NCI-H2107 treated with DMSO at 0.1 percent for 48 hours (cell line): ENCODE measurements at regions not wholly inside any gene's neighbourhood (a gene's known extent, or its start where the extent isn't known, plus 50 kb on each side); places are given as distances from the start of the nearest gene placed in this dataset.

Source experiments
- DNase-seq: peaks from one replicate; lab custom pipeline; 2025; ENCODE audit not compliant: unreplicated experiment; lab: John Stamatoyannopoulos, UW

DNA sequence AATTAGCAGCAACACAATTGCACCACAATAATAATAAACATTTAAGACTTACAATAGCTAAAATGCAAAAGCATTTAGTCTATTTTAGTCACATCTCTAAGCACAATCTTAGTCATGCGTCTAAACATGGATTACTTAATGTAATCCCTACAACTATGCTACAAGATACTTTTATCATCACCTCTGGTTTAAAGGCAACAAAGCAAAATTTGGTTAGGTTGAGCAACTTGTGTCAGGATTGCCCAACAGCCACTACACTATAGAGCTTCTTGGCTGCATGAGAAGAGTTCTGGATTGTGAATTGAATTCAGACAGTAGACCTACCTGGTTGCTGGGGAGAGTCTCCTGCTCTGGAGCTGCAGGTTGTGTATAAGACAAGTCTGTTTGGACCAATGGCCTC is 146.5 kb upstream of the PUDP start:
- DNase-seq: no peak

DNA sequence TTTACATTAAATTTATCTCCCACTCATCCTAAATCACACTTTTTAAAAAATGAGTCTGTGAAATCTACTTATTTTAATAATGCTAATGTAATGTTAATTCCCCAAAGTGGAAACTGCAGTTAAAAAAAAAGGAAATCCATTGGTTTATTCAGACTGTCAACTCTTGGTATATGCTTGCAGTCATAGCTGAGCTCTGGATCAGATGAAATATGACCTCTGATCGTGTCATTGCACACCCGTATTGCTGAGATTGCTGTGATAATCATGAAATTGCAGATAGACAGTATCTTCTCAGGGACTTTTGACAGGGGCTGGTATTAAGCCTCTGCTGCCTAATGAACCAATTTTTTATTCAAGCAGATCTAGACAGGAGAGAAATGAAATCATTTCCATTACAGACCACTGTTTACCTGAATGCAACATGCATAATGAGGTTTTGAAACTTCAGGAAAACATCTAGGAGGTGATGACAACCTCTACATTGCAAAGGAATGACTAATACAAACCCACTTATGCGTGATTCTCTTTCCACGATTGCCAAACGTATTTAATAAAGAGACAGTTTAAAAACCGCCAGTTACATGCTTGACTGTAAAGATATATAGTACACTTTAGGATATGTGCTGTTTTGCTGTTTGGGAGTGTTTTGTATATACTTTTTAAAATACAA is 138.3 kb upstream of the PUDP start:
- no peak for DNase-seq

DNA sequence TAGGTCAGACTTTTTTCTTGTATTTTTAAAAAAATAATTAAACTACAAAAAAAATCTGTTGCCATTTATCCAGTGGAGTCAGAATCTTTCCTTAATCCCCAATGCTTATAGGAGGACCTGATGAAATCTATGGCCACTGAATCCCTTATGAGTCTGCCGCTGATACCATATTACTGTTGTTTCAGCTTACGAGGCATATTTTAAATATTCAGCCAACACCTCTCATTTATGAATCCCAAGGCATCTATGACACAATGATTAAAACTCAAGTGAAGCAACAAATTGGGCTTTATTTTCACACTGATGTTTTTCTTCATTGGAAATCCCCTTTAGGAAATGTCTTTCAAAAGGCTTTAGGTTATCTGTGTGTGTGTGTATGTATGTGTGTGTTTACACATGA is 137.8 kb upstream of the PUDP start:
- no peak for DNase-seq

DNA sequence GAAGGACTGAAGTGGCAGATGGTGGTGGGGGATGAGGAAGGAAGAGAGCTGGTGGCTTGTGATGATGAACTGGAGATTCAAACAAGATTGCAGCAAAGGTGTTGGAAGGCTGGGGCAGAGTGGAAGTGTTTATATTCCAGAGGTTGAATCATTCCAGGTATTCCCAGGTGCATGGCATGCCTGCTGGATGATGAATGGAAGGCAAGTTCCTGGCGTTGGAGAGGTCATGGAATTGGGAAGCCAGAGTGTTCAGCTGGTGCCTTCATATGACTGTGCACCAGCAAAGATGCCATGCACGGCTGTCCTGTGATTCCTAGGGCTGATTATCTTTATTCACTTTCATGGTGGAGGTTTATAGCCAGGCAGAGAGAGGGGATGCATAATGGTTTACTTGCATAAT is 135.8 kb upstream of the PUDP start:
- no peak for DNase-seq

DNA sequence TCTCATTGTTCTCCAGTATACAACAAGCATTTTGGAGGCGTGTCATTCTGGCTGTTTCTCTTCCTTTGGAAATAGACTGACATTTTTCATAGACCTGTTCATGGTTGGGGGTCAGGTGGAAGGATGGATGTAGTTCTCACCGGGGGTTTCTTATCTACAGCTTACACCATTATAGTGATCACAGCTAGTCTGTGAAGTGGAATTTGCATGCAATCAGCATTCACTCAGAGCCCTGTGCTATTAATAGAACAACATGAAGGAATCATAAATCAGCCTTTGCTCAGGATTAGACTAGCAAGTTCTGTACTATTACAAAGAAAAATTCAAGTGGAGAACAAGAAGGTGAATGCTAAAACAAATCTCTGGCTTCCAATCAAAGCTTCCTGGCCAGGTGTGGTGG is 132.6 kb upstream of the PUDP start:
- no peak for DNase-seq

DNA sequence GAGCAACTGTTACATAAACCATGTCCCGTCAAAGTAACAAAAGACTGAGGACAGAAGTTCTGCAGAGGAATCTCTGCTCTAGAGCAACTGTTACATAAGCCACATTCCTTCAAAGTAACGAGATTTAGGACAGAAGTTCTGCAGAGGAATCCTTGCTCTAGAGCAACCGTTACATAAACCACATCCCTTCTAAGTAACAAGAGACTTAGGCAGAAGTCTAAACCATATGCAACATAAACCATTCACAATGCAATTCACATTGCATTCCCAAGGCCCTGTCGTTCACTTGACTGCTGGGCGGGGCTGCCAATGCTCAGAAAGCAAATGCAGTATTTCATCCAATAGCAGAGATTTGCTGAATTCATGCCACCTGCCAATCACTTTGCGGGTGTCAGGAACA is 124.4 kb upstream of the PUDP start:
- no peak for DNase-seq

DNA sequence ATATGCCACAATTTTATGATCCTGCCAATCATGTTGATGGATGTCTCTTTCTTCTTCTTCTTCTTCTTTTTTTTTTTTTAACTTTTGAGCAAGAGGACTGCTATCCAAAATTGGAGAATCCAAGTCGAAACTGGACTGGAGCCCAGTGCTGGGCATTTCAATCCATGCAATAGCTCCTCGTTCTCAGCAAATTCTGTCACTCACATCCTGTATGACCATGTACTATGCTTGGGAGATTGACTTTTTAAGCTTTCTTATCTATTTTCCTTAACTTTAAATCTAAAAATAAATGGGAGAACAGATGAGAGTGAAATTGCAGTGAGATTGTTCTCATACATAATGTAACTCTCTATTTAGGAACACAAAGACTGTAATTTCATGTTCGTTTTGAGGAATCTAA is 123.0 kb upstream of the PUDP start:
- no peak for DNase-seq

DNA sequence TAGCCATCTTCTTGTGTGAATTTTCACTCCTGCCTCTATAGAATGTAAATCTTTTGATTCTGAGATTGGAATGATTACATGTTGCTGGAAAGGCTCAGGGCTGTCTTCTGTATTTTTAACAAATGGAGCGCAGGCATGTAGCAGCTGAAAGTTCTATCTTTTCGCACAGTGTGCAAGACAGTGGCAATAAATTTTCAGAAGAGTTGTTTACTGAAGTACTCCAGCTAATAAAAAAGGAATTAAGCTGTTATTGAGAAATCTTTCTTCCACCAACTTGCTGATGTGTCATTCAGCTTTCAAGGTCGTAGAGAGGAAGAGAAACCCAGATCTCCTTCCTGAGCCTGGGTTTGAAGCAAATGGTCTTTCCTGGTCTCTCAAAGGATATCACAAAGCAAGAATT is 122.0 kb upstream of the PUDP start:
- no peak for DNase-seq

DNA sequence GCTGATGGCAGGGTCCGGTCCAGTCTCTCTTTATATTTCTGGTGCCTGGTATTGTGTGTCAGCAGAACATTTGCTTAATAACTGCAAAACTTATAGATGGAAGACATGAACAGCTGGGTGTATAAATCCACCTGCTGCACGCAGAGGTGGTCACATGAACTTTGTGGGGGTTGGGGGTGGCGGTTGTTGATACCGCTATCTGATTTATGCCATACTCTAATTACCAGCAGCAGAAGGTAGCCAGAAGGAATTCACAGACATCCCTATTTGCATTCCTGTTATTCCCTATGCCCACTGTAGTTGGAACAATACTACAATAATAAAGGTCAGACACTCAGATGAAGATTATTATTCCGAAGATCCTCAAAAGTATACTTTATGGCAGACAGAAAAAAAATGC is 121.6 kb upstream of the PUDP start:
- DNase-seq: no peak

DNA sequence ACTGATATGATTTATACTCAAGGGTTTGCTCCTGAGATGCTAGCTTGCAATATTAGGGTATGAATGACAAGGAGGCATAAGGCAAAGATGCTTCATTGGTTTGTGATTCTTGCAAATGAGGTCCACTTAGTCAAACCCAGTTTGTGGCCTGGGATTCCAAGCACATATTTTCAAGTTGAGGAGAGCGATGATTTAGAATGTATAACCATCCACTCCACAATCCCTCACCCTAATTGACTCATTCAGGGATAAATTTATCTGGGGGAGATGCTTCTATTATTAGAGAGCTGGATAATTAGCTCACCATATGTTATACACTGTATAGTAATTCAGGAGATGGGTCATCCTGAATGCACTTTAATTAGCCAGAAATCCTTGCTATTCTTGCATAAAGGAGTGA is 118.3 kb upstream of the PUDP start:
- no peak for DNase-seq

DNA sequence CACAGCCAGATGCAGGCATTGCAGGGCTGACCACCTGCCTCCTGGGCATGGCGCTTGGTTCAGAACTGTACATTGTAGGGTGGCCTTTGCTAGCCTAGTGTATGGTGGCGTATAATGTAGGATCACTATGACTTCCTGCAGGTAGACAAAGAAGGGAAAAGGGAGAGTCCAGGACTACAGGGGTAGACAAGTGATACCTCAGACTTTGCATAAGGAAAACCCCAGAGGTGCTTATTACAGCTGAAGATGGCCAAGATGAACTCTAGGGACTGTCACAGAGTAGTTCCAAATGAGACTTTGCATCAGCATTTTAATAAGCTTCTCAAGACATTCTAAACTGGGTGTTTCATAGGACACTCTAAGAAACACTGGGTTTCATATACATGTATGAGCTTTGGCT is 116.4 kb upstream of the PUDP start:
- DNase-seq: no peak

DNA sequence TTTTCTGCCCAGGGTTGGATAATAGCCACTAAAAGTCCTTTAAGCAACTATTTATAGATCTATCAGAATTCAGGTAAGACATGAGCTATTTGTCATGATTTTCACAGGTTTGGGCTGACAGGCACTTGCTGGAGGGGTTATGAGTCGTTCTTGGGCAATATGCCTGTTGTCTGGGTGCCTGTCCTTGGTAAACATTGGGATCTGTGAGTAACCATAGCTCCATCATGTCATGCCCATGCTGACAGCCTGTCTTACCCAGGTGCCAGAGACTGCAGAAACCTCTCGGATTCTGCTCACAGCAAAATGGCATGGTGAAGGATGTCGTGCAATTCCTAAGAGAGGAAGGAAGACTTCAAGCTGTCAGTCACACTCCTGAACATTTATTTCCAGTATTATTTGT is 116.0 kb upstream of the PUDP start:
- DNase-seq: no peak

DNA sequence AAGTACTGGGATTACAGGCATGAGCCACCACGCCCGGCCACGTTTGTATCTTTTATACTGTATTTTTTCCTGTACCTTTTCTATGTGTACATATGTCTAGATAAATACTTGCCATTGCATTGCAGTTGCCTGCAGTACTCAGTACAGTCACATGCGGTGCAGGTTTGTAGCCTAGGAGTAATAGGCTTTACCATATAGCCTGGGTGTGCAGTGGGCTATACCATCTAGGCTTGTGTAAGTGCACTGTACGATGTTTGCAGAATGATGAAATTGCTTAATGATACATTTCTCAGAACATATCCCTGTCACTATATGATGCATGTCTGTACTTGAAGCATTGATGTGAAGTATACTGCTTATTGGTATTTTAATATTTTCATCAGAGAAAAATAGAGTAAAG is 115.4 kb upstream of the PUDP start:
- no peak for DNase-seq

DNA sequence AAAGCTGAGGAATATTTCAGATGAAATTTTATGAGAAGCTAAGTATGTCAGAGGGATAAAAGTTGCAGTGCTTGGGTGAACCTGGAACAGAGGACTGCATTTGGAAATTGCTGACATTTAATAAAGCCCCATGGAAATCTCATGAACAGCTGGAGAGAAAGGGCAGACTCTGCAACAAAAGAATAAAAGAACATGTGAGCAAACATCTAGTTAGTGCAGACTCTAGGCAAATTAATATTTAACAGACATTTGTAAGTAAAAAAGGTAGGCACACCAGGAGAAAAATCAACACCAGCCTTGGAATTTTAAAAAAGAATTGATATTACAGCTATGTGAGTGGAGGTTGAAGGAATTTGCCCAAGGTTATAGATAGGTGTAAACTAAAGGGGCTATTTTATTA is 114.6 kb upstream of the PUDP start:
- no peak for DNase-seq

DNA sequence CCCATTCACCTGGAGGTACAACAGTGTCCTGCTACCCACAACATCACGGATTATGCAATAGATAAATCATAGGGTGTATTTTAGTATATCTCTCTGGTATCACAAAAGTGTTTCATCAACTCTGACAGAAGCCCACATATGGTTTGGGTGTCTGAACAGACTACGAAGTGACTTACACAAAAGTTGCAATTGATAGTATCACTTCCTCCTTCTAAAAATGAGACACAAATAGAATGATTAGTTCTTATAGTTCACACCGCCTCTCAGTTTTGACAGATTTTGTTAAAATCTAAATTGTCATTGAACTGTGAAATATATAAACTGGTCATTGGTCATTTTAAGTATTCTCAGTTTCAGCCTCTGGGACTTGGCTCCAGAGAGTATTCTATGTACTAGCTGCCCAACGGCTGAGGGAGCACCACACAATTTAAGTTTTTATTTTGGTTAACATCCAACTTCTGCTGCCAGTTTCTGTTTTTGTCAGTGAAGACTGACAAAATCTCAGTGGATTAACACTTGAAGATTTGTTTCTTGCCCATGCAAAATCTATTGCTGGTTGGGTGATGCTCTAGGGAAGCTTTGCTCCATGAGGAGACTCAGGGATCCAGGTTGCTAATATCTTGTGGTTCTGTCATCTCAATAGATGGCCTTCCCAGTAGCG is 113.8 kb upstream of the PUDP start:
- DNase-seq: no peak

DNA sequence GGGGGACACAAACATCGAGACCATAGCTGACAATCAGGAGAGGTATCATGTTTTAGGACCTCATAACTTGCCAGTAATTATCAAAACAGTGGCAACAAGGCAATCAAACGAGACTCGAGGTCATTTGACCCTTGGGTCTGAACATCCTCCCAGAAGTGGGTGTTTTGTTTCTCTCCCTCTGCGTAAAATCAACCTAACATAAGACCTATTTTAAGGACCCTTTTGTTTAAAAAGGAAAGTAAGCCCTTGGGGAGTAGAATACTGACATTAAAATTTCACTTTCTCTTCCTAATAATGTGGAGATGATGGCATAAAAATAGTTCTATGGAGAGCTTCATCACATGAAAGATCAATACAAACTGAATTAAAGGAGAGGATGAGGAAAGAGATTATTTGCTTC is 106.2 kb upstream of the PUDP start:
- DNase-seq: no peak

DNA sequence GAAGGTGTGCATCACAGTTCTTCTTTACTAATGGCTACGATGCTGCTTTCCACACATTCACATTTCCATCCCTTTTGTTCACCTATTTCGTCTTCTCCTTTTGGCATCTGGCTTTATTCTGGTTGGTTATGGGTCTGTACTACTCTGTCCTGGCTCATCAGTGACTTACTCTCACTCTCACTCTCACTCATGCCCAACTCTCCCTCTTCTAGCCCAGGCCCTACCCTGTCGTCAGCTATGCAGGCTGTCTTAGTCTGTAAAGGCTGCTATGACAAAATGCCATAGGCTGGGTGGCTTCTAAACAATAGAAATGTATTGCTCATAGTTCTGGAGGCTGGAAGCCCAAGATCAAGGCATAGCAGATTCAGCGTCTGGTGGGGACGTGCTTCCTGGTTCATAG is 105.6 kb upstream of the PUDP start:
- no peak for DNase-seq

DNA sequence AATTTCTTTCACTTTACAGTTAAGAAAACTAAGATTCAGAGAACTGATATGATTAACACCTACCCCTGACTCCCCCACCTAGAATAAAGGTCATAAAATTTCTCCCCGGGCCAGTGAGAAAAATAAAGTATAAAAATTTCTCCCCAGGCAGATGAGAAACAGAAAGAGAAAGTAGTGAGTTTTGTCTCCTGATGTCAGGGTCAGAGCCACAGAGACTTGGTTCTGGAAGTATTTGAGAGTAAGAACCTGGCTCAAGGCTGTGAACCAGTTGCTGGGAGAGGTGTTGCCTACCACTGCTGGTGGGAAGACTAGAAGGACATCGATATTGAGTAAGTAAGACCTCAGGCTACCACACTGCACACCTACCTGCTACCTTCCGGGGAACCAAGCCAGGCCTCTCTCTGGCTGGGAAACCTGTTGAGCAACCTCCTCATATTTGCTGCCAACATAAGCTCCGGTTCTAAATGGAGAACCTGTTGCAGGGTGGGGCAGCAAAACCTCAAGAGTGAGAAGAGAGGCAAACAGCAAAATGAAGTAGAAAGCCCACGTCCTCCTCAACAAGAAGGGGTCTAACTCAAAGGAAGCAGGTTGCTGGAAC is 104.2 kb upstream of the PUDP start:
- DNase-seq: no peak

DNA sequence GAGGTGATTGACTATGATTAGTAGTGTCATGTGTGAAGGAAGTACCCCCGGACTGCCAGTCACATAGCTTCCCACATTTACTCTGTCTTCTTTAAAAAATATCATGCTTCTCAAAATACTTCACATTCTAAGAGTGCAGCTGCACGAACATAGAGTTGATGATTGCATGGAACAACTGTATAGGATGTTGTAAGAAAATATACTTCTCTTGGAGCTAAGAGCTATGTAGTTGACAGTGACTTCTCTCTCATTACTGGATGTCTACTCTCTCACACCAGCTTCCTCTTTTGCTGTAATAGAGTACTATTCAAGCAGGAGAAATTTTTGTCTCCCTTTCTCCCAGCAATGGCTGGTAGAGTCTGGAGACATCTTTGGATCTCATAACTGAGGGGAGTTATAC is 99.4 kb upstream of the PUDP start:
- DNase-seq: no peak

DNA sequence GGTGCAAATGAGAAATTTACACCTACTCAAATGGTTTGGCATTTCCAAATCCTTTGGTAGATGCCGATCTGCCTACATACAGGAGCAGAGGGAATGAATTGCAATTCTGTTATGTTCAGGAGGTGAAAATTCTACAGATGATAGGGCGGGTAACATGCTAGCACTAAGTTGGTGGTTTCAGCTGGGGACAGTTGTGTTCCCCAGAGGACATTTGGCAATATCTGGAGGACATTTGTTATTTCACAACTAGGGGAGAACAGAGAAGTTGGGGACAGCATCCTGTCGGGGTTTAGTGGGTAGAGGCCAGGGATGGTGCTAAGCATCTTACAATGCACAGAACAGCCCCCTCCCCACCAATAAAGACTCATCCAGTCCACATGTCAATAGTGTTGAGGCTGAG is 96.5 kb upstream of the PUDP start:
- no peak for DNase-seq

DNA sequence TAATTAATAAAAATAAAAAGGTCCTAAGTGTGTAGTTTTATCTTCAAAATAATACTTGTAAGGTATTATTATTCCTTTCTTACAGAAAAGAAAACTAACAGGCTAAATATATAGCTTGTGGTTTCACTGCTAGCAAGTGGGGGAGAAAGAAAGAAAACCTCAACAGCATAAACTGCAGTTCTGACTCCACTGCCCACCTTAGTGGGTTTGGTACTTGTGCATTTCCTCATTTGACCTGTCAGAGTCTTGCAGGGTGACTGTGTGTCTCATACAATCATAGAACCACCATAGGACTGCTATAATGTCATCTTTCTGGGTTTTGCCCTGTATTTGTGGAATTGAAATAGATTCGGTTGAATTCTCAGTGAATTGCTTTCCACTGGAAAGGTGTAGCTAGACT is 94.7 kb upstream of the PUDP start:
- no peak for DNase-seq

DNA sequence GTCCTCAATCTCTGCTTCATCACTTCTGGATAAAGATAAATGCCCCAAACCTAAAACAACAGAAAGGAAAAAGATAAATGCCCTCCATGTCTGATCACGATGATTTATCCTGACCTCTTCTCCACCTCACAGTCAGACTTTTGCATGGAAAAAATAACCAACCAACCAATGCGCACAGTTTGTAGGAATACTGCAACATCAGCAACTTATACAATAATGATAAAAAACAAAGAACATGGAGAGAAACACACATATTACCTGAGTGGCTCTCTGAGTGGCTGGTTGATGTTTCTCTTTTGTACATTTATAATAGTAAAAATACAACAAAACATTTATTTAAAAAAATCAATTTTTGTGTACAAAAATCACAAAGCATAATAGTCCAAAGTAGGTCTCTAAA is 93.0 kb upstream of the PUDP start:
- no peak for DNase-seq

DNA sequence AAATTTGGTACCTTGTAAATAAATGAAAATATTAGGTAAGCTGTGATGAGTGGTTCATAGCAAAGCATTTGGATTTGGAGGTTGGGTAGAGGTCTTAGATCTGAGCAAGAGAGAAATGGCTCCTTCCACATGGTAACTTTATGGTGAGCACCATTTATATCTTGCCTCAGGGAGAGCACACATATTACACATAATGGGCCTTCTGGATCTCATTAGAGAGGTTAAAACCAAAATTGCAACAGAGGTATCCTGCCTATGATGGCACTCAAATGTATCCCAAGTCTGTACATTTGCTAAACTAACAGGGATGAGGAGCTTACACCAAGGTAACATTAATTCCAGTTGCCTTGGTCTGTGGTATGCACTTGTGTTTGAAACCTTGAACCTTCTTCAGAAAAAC is 87.1 kb upstream of the PUDP start:
- DNase-seq: no peak
